GM23338 (cell line): ENCODE measurements at regions not wholly inside any gene's neighbourhood (a gene's known extent, or its start where the extent isn't known, plus 50 kb on each side); places are given as distances from the start of the nearest gene placed in this dataset.

Experiments
- CREB1 ChIP-seq: fragments of 250-450 bp; sonication (Bioruptor Pico); IDR thresholded peaks from 2 replicates; pipeline ENCODE4 v1.5.0; 2020; ENCODE audit warnings: low read depth, mild to moderate bottlenecking, moderate library complexity
- CTCF ChIP-seq, 2 experiments: fragments of 200-600 bp in 1 of 2; sonication (generic) in 1 of 2; conservative IDR thresholded peaks; 2 replicates each; pipeline versions ENCODE4 v1.5.1 to v1.6.1; 2016 to 2017; ENCODE audit warnings: antibody characterized with exemption in 2 of 2, low read depth in 2 of 2, mild to moderate bottlenecking in 2 of 2, moderate library complexity in 1 of 2
- EZH2 ChIP-seq: fragments of 200-600 bp; sonication (generic); IDR thresholded peaks from one replicate; pipeline ENCODE4 v1.8.0; 2017; ENCODE audit warnings: antibody characterized with exemption, mild to moderate bottlenecking, low read depth; ENCODE audit not compliant: unreplicated experiment
- POLR2AphosphoS5 ChIP-seq: IDR thresholded peaks from 2 replicates; pipeline ENCODE4 v1.6.1; 2016; ENCODE audit warnings: antibody characterized with exemption, low read depth
- STAT1 ChIP-seq: IDR thresholded peaks from one replicate; pipeline ENCODE4 v1.6.1; 2016; ENCODE audit warnings: antibody characterized with exemption; ENCODE audit not compliant: unreplicated experiment

GRCh38 chr5:58066076-58066475, 393.8 kb downstream of the PLK2 start:
- TF ChIP-seq POLR2AphosphoS5 (no peak), CTCF (conservative IDR thresholded peaks at IDR 0.05; ENCODE audit: low read depth in 2 of 2) (no peak), EZH2 (no peak), STAT1 (no peak), CREB1 (CRISPR knock-in tag) (no peak)
